ENCODE measurements at regions not wholly inside any gene's neighbourhood (a gene's known extent, or its start where the extent isn't known, plus 50 kb on each side); places are given as distances from the start of the nearest gene placed in this dataset.

GRCh38 chr5:158205992-158206391 is 347.0 kb upstream of the CLINT1 start (continued):
- TF ChIP-seq SKI (IDR thresholded peaks at IDR 0.05; ENCODE audit: partially characterized antibody) (no peak), RCOR2 (CRISPR knock-in tag; IDR thresholded peaks at IDR 0.05) (no peak), MEF2D (CRISPR knock-in tag; IDR thresholded peaks at IDR 0.05) (no peak), ZNF224 (CRISPR knock-in tag; IDR thresholded peaks at IDR 0.05) (no peak), ZNF513 (CRISPR knock-in tag; conservative IDR thresholded peaks at IDR 0.05) (no peak)

GRCh38 chr5:158203261-158203660 is 344.3 kb upstream of the CLINT1 start:
- Histone ChIP-seq H3K79me2 (ENCODE audit: insufficient read depth, low read length) (no peaks in the 10 kb centered on the region), H2AFZ (ENCODE audit: low read length) (no peak overlapping the region), H3K9ac (ENCODE audit: insufficient read depth, low read depth, low read length) (no peak overlapping the region), H3K9me3 (ENCODE audit: low read length) (no peaks in the 10 kb centered on the region), H3K4me3 (replicated peaks in 1 of 3; ENCODE audit: insufficient read depth in 1 of 3, low read depth in 2 of 3, low read length in 3 of 3) (no peak overlapping the region), H3K27me3 (ENCODE audit: control insufficient read depth in 1 of 2, insufficient read depth in 2 of 2, low read length in 2 of 2) (peaks cover 0 to 2% of the 10 kb centered on the region in 2 experiments; a peak in 1 of 5 replicates), H4K20me1 (ENCODE audit: insufficient read depth, low read length) (no peaks in the 10 kb centered on the region), H3K4me2 (ENCODE audit: low read depth, low read length) (no peak overlapping the region), H3K27ac (ENCODE audit: extremely low read length, insufficient read depth, low read length) (no peak overlapping the region), H3K36me3 (replicated peaks in 1 of 2; ENCODE audit: control insufficient read depth in 1 of 2, insufficient read depth in 2 of 2, low read length in 2 of 2) (no peaks in the 10 kb centered on the region), H3K4me1 (ENCODE audit: insufficient read depth, low read length) (no peaks in the 10 kb centered on the region)
- FAIRE-seq: no peak
- intact Hi-C loops (cut with micrococcal nuclease; ENCODE audit: unreplicated experiment): no loop called here
- no peak for ATAC-seq
- in situ Hi-C loops (cut with HindIII; ENCODE audit: extremely low pct_ligation_motif_present, low pct_unique_long_range_greater_than_20kb): no loop called here
- CTCF ChIA-PET (ENCODE audit: low intra/inter-chr PET ratio, low total read pairs): no interaction called here
- BruUV-seq (replicated peaks): no TSS peak
- WGBS (ENCODE audit: low lambda C conversion rate): 23% methylated on average over 6 of the region's 8 CpGs
- DNase-seq (ENCODE audit: low spot score): no peak
- POLR2A ChIA-PET: no interaction called here
- TF ChIP-seq FOXM1 (CRISPR knock-in tag; IDR thresholded peaks at IDR 0.05) (no peak), CREB1 (IDR thresholded peaks at IDR 0.05) (peak; percentile 44; the same call in 1 of the 2 replicates), CREB1 (CRISPR knock-in tag; IDR thresholded peaks at IDR 0.05) (no peak)
